RWPE2 (cell line): ENCODE measurements at regions not wholly inside any gene's neighbourhood (a gene's known extent, or its start where the extent isn't known, plus 50 kb on each side); places are given as distances from the start of the nearest gene placed in this dataset.
A peak's percentile ranks its signal among the peaks of the same experiment; 100 is the strongest.

Experiments used
- ATAC-seq: fragments of 200-7000 bp; cut with Tn5 transposase; 3 replicates; pipeline ENCODE4 v1.9.1; 2021; ENCODE audit warnings: low read depth
- DNase-seq: peaks from one replicate; pipeline ENCODE4 v3.0.0-alpha.2; 2020; ENCODE audit warnings: low spot score
- H3K27ac ChIP-seq: fragments of 450-650 bp; 2 replicates; pipeline ENCODE4 v1.5.1; 2017; ENCODE audit warnings: mild to moderate bottlenecking; ENCODE audit not compliant: poor library complexity, severe bottlenecking
- H3K27me3 ChIP-seq: fragments of 250-450 bp; sonication (Bioruptor Pico); 2 replicates; pipeline ENCODE4 v1.5.1; 2021; ENCODE audit warnings: mild to moderate bottlenecking, moderate library complexity; ENCODE audit not compliant: insufficient read depth, poor library complexity, severe bottlenecking
- H3K36me3 ChIP-seq: fragments of 250-450 bp; sonication (Bioruptor Pico); 2 replicates; pipeline ENCODE4 v1.5.1; 2020; ENCODE audit warnings: low read depth, mild to moderate bottlenecking, moderate library complexity
- H3K4me1 ChIP-seq: fragments of 250-450 bp; sonication (Bioruptor Pico); 2 replicates; pipeline ENCODE4 v1.5.1; 2021; ENCODE audit warnings: mild to moderate bottlenecking, moderate library complexity; ENCODE audit not compliant: insufficient read depth, poor library complexity, severe bottlenecking
- H3K4me3 ChIP-seq: fragments of 250-450 bp; sonication (Bioruptor Pico); 2 replicates; pipeline ENCODE4 v1.5.1; 2021; ENCODE audit warnings: mild to moderate bottlenecking, moderate library complexity; ENCODE audit not compliant: severe bottlenecking
- H3K9me3 ChIP-seq: fragments of 250-450 bp; sonication (Bioruptor Pico); 2 replicates; pipeline ENCODE4 v1.5.1; 2021; ENCODE audit warnings: mild to moderate bottlenecking, moderate library complexity; ENCODE audit not compliant: severe bottlenecking
- CTCF ChIP-seq: fragments of 450-650 bp; IDR thresholded peaks from one replicate; pipeline ENCODE4 v1.5.1; 2017; ENCODE audit warnings: mild to moderate bottlenecking, moderate library complexity; ENCODE audit not compliant: poor library complexity, severe bottlenecking

- TF ChIP-seq CTCF, result no peak
- Histone ChIP-seq H3K4me3 (no peak overlapping the region), H3K27me3 (no peaks in the 10 kb centered on the region), H3K4me1 (no peaks in the 10 kb centered on the region), H3K27ac (no peak overlapping the region), H3K36me3 (no peaks in the 10 kb centered on the region), H3K9me3 (no peaks in the 10 kb centered on the region)
- DNase-seq, result no peak
- ATAC-seq, result no peak
Observed at GRCh38 chr21:21605521-21605920, 607.3 kb downstream of the NCAM2 start.

- no peaks in the 10 kb centered on the region for H3K36me3 ChIP-seq
- no peaks in the 10 kb centered on the region for H3K4me1 ChIP-seq
- ATAC-seq (no peak), DNase-seq (no peak)
- no peak overlapping the region for H3K4me3 ChIP-seq
- no peak for TF ChIP-seq CTCF
- H3K27ac ChIP-seq, result no peak overlapping the region
- H3K27me3 ChIP-seq, result no peaks in the 10 kb centered on the region
- no peaks in the 10 kb centered on the region for H3K9me3 ChIP-seq
Observed at GRCh38 chr21:21606041-21606440, 607.8 kb downstream of the NCAM2 start.

- peaks cover 3% of the 10 kb centered on the region for H3K27me3 ChIP-seq
- peak; percentile 96 for ATAC-seq
- H3K27ac ChIP-seq, result no peak overlapping the region
- no peaks in the 10 kb centered on the region for H3K9me3 ChIP-seq
- H3K4me3 ChIP-seq, result no peak overlapping the region
- DNase-seq, result no peak
- no peaks in the 10 kb centered on the region for H3K36me3 ChIP-seq
- no peaks in the 10 kb centered on the region for H3K4me1 ChIP-seq
- TF ChIP-seq CTCF, result no peak
Observed at GRCh38 chr21:21612466-21612865, 614.3 kb downstream of the NCAM2 start.

- no peak for ATAC-seq
- H3K27me3 ChIP-seq, result peaks cover 3% of the 10 kb centered on the region
- H3K27ac ChIP-seq, result no peak overlapping the region
- no peak overlapping the region for H3K4me3 ChIP-seq
- DNase-seq, result no peak
- TF ChIP-seq CTCF, result no peak
- H3K4me1 ChIP-seq, result no peaks in the 10 kb centered on the region
- H3K9me3 ChIP-seq, result no peaks in the 10 kb centered on the region
- H3K36me3 ChIP-seq, result no peaks in the 10 kb centered on the region
Observed at GRCh38 chr21:21614966-21615365, 616.8 kb downstream of the NCAM2 start.

- Histone ChIP-seq H3K4me1 (no peaks in the 10 kb centered on the region), H3K27me3 (peaks cover 6% of the 10 kb centered on the region), H3K27ac (no peak overlapping the region), H3K4me3 (no peak overlapping the region), H3K9me3 (no peaks in the 10 kb centered on the region), H3K36me3 (no peaks in the 10 kb centered on the region)
- DNase-seq, result no peak
- no peak for TF ChIP-seq CTCF
- ATAC-seq, result no peak
Observed at GRCh38 chr21:21622460-21623234, 624.4 kb downstream of the NCAM2 start.
